ENCODE measurements at regions not wholly inside any gene's neighbourhood (a gene's known extent, or its start where the extent isn't known, plus 50 kb on each side); places are given as distances from the start of the nearest gene placed in this dataset.

DNA sequence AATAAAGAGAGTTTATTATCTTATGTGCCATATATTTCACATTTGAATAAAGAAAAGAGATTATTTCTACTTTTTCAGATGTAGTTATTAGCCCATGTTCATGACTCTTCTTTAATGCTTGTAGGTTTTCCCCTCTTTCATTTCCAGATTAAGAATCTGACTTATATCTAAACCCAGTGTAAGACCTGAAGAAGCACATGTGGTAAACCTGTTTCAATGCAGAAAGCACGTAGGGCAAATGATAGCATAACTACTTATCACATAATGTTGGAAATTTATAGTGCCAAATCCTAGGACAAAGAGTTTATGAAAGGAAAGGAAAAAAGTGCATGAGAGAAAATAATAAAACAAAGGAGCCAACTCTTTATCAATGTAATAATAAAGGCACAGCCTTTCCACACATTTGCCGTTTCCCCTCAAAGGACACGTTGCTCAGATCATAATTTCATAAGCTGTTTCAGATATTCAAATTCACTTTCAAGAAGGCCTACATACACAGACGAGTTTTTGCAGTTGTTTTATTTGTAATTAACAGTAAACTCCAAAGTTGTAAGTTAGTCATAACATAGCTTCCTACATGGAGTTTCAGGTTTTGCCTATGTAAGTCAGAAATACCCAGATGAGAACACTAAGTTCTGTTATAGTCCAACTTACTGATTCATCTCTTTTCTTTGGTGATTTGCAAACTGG lies 88.8 kb upstream of the MDFIC start:
- no peaks in the 10 kb centered on the region for H3K9me3 ChIP-seq (ENCODE audit: control insufficient read depth, low read length)
- no peaks in the 10 kb centered on the region for H3K36me3 ChIP-seq (ENCODE audit: control insufficient read depth in 1 of 2, insufficient read depth in 2 of 2, low read length in 1 of 2)
- WGBS, 2 donors = 12 to 18% methylated on average over 4 of the region's 4 CpGs
- no peak for ATAC-seq (ENCODE audit: low FRiP score)
- H3K27me3 ChIP-seq (ENCODE audit: control insufficient read depth in 1 of 2, insufficient read depth in 2 of 2, low read length in 1 of 2) = no peaks in the 10 kb centered on the region
- no peak overlapping the region for H3K27ac ChIP-seq (ENCODE audit: low read depth in 1 of 2, low read length in 2 of 2)
- H3K4me3 ChIP-seq (ENCODE audit: low read length in 2 of 2) = no peak overlapping the region
- intact Hi-C loops (cut with DNase I) = no loop called here
- H3K4me1 ChIP-seq (ENCODE audit: control insufficient read depth in 1 of 2, insufficient read depth in 2 of 2, low read length in 2 of 2) = no peaks in the 10 kb centered on the region
- DNase-seq = no peak

DNA sequence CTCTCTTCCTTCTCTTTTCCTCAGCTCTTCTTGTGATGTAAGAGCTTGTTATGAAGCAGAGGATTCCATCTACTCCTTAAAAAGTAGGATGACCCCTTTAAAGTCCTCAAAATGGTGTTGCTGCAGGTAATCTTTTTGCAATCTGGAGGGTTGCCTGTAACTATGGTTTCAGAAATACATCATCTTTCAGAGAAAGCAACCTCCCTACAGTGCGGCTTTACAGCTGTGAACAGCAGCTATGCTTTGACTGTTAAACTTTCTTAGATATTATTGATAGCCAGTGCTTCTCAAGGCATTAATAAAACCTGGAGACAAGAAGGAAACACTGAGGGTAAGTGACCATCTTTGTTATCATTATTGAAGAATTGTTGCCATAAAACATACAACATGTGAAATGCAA lies 86.6 kb upstream of the MDFIC start:
- no peaks in the 10 kb centered on the region for H3K4me1 ChIP-seq (ENCODE audit: control insufficient read depth in 1 of 2, insufficient read depth in 2 of 2, low read length in 2 of 2)
- no peak overlapping the region for H3K27ac ChIP-seq (ENCODE audit: low read depth in 1 of 2, low read length in 2 of 2)
- ATAC-seq (ENCODE audit: low FRiP score) (no peak), DNase-seq (no peak)
- H3K36me3 ChIP-seq (ENCODE audit: control insufficient read depth in 1 of 2, insufficient read depth in 2 of 2, low read length in 1 of 2) = no peaks in the 10 kb centered on the region
- H3K9me3 ChIP-seq (ENCODE audit: control insufficient read depth, low read length) = no peaks in the 10 kb centered on the region
- intact Hi-C loops (cut with DNase I) = no loop called here
- H3K4me3 ChIP-seq (ENCODE audit: low read length in 2 of 2) = no peak overlapping the region
- H3K27me3 ChIP-seq (ENCODE audit: control insufficient read depth in 1 of 2, insufficient read depth in 2 of 2, low read length in 1 of 2) = no peaks in the 10 kb centered on the region
- WGBS, 2 donors = 90 to 99% methylated on average over 1 of the region's 1 CpG

DNA sequence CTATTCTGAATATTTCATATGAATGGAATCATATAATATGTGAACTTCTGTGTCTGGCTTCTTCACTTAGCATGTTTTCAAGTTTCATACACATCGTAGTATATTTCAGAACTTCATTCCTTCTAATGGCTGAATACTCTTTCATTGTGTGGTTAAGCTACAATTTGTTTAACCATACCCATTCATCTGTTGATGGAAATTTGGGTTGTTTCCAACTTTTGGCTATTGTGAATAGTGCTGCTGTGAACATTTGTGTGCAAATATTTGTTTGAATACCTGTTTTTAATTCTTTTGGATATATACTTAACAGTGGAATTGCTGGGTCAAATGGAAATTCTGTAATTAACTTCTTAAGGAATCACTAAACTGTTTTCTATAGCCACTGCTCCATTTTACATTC lies 86.0 kb upstream of the MDFIC start:
- Histone ChIP-seq H3K27me3 (ENCODE audit: control insufficient read depth in 1 of 2, insufficient read depth in 2 of 2, low read length in 1 of 2) (no peaks in the 10 kb centered on the region), H3K36me3 (ENCODE audit: control insufficient read depth in 1 of 2, insufficient read depth in 2 of 2, low read length in 1 of 2) (no peaks in the 10 kb centered on the region), H3K27ac (ENCODE audit: low read depth in 1 of 2, low read length in 2 of 2) (no peak overlapping the region), H3K4me1 (ENCODE audit: control insufficient read depth in 1 of 2, insufficient read depth in 2 of 2, low read length in 2 of 2) (no peaks in the 10 kb centered on the region), H3K9me3 (ENCODE audit: control insufficient read depth, low read length) (no peaks in the 10 kb centered on the region), H3K4me3 (ENCODE audit: low read length in 2 of 2) (no peak overlapping the region)
- ATAC-seq (ENCODE audit: low FRiP score) (no peak), DNase-seq (no peak)
- 0% methylated on average over 1 of the region's 1 CpG for WGBS, 2 donors
- intact Hi-C loops (cut with DNase I) = no loop called here

DNA sequence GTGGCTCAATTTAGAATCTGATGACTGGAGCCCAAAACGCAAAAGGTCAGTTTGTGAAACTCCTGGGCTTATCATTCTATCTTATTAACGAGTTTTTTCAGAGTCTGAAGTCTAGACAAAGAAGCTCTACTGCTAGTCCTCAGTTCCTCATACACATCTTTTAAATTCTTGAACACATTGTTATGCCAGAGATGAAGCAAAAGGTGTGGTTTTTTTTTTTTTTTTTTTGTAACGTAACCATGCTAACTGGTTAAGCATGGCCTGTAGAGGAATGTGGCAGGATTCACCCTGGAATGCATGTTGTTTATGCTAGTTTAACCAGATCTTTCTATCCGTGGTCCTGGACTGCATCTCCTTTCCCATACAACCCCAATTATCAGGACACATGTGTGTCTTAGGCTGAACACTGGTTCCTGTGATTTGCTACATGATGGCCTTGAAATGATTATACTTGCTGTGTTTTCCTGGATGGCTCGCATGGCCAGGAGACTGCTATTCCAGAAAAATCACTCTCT lies 79.3 kb upstream of the MDFIC start:
- Histone ChIP-seq H3K36me3 (ENCODE audit: control insufficient read depth in 1 of 2, insufficient read depth in 2 of 2, low read length in 1 of 2) (no peaks in the 10 kb centered on the region), H3K27ac (ENCODE audit: low read depth in 1 of 2, low read length in 2 of 2) (no peak overlapping the region), H3K9me3 (ENCODE audit: control insufficient read depth, low read length) (no peaks in the 10 kb centered on the region), H3K4me1 (ENCODE audit: control insufficient read depth in 1 of 2, insufficient read depth in 2 of 2, low read length in 2 of 2) (no peaks in the 10 kb centered on the region), H3K4me3 (ENCODE audit: low read length in 2 of 2) (no peak overlapping the region), H3K27me3 (ENCODE audit: control insufficient read depth in 1 of 2, insufficient read depth in 2 of 2, low read length in 1 of 2) (no peaks in the 10 kb centered on the region)
- intact Hi-C loops (cut with DNase I) = no loop called here
- WGBS, 2 donors = 86 to 87% methylated on average over 5 of the region's 5 CpGs
- ATAC-seq (ENCODE audit: low FRiP score) (no peak), DNase-seq (no peak)

DNA sequence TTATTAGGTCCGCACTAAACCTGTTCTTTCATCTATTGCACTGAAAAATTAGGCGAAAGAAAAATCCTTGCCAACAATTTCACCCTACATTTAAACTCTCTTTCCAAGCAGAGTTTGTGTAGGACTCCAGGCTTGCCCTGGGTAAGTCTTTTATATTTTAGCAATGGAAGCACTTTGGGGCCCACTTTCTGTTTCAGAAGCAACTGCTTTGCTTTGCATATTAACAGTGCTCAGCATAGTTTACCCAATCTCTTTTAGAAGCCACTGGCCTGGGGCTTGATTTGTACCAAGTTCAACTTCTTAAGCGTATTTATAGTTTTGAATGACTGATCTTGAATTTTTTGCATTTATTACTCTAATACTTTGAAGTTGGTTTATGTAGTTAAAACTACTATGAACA lies 78.8 kb upstream of the MDFIC start:
- H3K9me3 ChIP-seq (ENCODE audit: control insufficient read depth, low read length) = no peaks in the 10 kb centered on the region
- no peaks in the 10 kb centered on the region for H3K36me3 ChIP-seq (ENCODE audit: control insufficient read depth in 1 of 2, insufficient read depth in 2 of 2, low read length in 1 of 2)
- H3K27me3 ChIP-seq (ENCODE audit: control insufficient read depth in 1 of 2, insufficient read depth in 2 of 2, low read length in 1 of 2) = no peaks in the 10 kb centered on the region
- no peak overlapping the region for H3K27ac ChIP-seq (ENCODE audit: low read depth in 1 of 2, low read length in 2 of 2)
- 97% methylated on average over 3 of the region's 3 CpGs for WGBS, 2 donors
- DNase-seq = no peak
- no peaks in the 10 kb centered on the region for H3K4me1 ChIP-seq (ENCODE audit: control insufficient read depth in 1 of 2, insufficient read depth in 2 of 2, low read length in 2 of 2)
- ATAC-seq (ENCODE audit: low FRiP score) = no peak
- intact Hi-C loops (cut with DNase I) = no loop called here
- no peak overlapping the region for H3K4me3 ChIP-seq (ENCODE audit: low read length in 2 of 2)

DNA sequence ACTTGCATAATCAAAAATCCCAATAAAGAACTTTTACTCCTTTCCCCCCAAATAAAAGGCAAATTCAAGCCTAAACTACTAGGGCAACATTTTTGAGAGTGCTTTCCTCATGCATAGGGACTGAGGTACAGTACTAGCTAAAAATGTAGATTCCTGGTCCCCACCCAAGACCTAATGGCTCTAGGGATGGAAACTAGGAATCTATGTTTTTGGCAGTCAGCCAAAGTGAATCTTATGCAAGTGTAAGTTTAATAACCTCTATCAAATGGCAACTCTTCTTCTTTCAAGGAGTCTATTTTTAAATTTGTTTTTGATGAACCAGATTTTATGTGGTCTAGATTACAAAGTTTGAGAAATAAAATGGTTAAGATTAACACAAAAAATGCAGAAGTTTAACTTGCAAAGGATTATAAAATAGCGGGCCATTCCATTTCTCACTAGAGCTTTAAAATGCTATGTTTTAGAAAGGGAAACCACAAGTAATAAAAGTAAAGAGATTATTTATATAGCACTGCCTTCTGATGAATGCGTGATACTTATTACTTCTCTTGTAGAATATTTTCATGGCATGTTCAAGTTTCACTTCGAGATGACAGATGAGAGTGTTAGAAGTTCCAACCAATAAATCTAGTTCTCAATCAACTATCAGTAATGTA lies 70.4 kb upstream of the MDFIC start:
- intact Hi-C loops (cut with DNase I) = no loop called here
- Histone ChIP-seq H3K9me3 (ENCODE audit: control insufficient read depth, low read length) (no peaks in the 10 kb centered on the region), H3K27ac (ENCODE audit: low read depth in 1 of 2, low read length in 2 of 2) (no peak overlapping the region), H3K4me3 (ENCODE audit: low read length in 2 of 2) (no peak overlapping the region), H3K36me3 (ENCODE audit: control insufficient read depth in 1 of 2, insufficient read depth in 2 of 2, low read length in 1 of 2) (no peaks in the 10 kb centered on the region), H3K27me3 (ENCODE audit: control insufficient read depth in 1 of 2, insufficient read depth in 2 of 2, low read length in 1 of 2) (no peaks in the 10 kb centered on the region), H3K4me1 (ENCODE audit: control insufficient read depth in 1 of 2, insufficient read depth in 2 of 2, low read length in 2 of 2) (peaks cover 0 to 1% of the 10 kb centered on the region in 2 donors)
- WGBS, 2 donors = 59 to 64% methylated on average over 3 of the region's 3 CpGs
- DNase-seq = no peak
- ATAC-seq (ENCODE audit: low FRiP score) = no peak

DNA sequence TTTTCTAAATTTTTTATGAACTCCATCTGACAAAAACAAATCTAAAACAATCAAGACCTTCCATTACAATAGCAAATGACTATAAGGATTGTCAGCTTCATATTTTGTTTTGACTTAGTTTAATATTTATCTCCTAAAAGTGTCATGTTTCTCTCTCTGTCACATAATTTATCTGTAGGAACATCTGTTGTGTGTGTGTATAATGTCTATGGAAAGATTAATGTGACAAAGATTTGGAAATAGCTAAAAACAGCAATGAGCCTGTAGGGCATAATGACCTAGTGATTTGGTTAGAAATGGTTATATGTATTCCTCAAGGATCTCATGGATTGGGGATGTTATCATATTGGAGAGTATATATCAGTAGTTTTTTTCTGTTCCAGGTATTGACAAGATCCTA lies 69.6 kb upstream of the MDFIC start:
- H3K36me3 ChIP-seq (ENCODE audit: control insufficient read depth in 1 of 2, insufficient read depth in 2 of 2, low read length in 1 of 2) = no peaks in the 10 kb centered on the region
- no peak for ATAC-seq (ENCODE audit: low FRiP score)
- no peaks in the 10 kb centered on the region for H3K9me3 ChIP-seq (ENCODE audit: control insufficient read depth, low read length)
- H3K4me3 ChIP-seq (ENCODE audit: low read length in 2 of 2) = no peak overlapping the region
- H3K27me3 ChIP-seq (ENCODE audit: control insufficient read depth in 1 of 2, insufficient read depth in 2 of 2, low read length in 1 of 2) = no peaks in the 10 kb centered on the region
- no peak for DNase-seq
- H3K27ac ChIP-seq (ENCODE audit: low read depth in 1 of 2, low read length in 2 of 2) = no peak overlapping the region
- intact Hi-C loops (cut with DNase I) = no loop called here
- peaks cover 0 to 1% of the 10 kb centered on the region in 2 donors for H3K4me1 ChIP-seq (ENCODE audit: control insufficient read depth in 1 of 2, insufficient read depth in 2 of 2, low read length in 2 of 2)

DNA sequence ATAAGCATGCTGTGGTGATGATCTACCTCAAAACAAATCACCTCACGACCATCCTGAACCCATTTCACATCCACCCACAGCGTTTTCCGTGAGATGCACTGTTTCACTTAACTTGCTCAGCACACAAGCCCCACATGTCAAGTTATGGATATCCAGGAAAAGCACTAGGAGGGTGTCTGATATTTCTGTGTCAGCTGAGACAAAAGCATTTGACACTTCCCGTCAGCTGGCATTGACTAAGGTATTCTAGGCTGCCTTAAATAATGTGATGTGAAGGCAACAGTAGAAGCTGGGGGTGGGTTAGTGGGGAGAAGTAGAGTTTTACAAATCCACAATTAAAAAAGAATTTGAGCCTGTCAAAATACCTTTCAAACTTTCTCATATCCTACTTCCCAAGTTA lies 68.7 kb upstream of the MDFIC start:
- Histone ChIP-seq H3K36me3 (ENCODE audit: control insufficient read depth in 1 of 2, insufficient read depth in 2 of 2, low read length in 1 of 2) (no peaks in the 10 kb centered on the region), H3K27ac (ENCODE audit: low read depth in 1 of 2, low read length in 2 of 2) (no peak overlapping the region), H3K4me1 (ENCODE audit: control insufficient read depth in 1 of 2, insufficient read depth in 2 of 2, low read length in 2 of 2) (peaks cover 0 to 1% of the 10 kb centered on the region in 2 donors), H3K9me3 (ENCODE audit: control insufficient read depth, low read length) (no peaks in the 10 kb centered on the region), H3K27me3 (ENCODE audit: control insufficient read depth in 1 of 2, insufficient read depth in 2 of 2, low read length in 1 of 2) (no peaks in the 10 kb centered on the region), H3K4me3 (ENCODE audit: low read length in 2 of 2) (no peak overlapping the region)
- ATAC-seq (ENCODE audit: low FRiP score) (no peak), DNase-seq (no peak)
- intact Hi-C loops (cut with DNase I) = no loop called here
- 95 to 96% methylated on average over 4 of the region's 4 CpGs for WGBS, 2 donors

DNA sequence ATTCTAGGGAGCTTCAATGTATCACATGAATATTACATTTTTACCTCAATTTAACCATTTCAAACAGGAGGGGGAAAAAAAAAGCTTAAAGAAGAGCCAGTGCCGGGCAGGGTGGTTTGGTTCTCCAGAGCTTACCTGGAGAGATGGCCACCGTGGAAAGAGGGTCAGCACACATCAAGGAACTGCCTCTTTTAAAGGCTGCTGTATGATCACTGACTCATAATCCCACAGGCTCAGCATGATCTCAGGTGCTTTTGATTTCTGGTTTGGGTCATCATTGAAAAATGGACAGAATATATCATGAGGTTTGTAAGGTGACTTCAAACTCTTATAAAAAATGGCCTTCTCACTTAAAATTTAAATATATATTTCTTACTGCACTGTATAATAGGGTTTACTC lies 67.5 kb upstream of the MDFIC start:
- WGBS, 2 donors = 83 to 92% methylated on average over 2 of the region's 2 CpGs
- intact Hi-C loops (cut with DNase I) = no loop called here
- H3K4me3 ChIP-seq (ENCODE audit: low read length in 2 of 2) = no peak overlapping the region
- H3K36me3 ChIP-seq (ENCODE audit: control insufficient read depth in 1 of 2, insufficient read depth in 2 of 2, low read length in 1 of 2) = no peaks in the 10 kb centered on the region
- H3K27ac ChIP-seq (ENCODE audit: low read depth in 1 of 2, low read length in 2 of 2) = no peak overlapping the region
- peaks cover 0 to 1% of the 10 kb centered on the region in 2 donors for H3K4me1 ChIP-seq (ENCODE audit: control insufficient read depth in 1 of 2, insufficient read depth in 2 of 2, low read length in 2 of 2)
- no peaks in the 10 kb centered on the region for H3K9me3 ChIP-seq (ENCODE audit: control insufficient read depth, low read length)
- H3K27me3 ChIP-seq (ENCODE audit: control insufficient read depth in 1 of 2, insufficient read depth in 2 of 2, low read length in 1 of 2) = no peaks in the 10 kb centered on the region
- no peak for ATAC-seq (ENCODE audit: low FRiP score)
- DNase-seq = no peak

Data from aorta (tissue), 5 donors.